Brain pericyte (primary cell): ENCODE measurements at regions not wholly inside any gene's neighbourhood (a gene's known extent, or its start where the extent isn't known, plus 50 kb on each side); places are given as distances from the start of the nearest gene placed in this dataset.

Experiments used
- DNase-seq: peaks from one replicate; pipeline ENCODE4 v3.0.0-alpha.2; 2012; ENCODE audit warnings: low read depth, low spot score

DNA sequence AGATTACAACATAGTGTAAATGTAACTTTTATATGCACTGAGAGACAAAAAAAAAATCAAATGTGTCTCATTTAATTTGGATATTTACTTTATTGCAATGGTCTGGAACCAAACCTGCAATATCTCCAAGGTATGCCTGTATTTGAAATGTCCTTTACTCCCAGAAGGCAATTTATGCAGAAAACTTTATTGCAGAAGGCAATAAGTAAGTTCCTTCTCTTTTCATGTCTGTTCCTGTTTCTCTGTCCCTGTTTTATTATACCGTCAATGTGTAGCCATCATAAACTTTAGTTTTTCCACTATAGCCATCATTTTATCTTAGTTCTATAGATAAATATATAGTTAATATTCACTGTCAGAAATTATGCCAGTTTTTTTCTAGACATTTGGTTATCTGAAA, 513.1 kb upstream of the FAM98A start:
- no peak for DNase-seq

DNA sequence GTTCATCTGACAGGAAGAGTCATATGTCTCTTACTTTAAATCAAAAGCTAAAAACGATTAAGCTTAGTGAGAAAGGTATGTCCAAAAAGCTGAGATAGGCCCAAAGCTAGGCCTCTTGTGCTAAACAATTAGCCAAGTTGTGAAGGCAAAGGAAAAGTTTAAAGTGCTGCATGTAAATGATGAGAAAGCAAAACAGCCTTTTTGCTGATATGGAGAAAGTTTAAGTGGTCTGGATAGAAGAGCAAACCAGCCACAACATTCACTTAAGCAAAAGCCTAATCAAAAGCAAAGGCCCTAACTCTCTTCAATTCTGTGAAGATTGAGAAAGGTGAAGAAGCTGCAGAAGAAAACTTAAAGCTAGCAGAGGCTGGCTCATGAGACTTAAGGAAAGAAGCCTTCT, 511.3 kb upstream of the FAM98A start:
- DNase-seq = no peak

DNA sequence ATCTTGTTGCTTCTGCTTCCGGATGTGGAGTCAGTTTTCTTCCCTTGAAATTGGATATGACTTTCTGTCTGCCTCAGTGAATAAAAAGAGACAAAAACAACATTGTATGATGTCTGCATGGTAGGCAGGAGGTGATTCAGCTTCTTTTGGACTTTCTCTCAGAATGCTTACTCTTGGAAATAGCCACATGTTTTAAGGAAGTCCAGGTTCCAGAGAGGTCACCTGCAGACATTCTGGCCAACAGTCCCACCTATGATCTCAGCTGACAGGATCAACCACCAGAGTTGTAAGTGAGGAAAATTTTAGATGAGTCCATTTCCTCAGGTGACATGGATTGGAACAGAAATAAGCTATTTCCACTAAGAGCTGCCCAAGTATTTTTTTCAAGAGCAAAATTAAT, 508.7 kb upstream of the FAM98A start:
- no peak for DNase-seq

DNA sequence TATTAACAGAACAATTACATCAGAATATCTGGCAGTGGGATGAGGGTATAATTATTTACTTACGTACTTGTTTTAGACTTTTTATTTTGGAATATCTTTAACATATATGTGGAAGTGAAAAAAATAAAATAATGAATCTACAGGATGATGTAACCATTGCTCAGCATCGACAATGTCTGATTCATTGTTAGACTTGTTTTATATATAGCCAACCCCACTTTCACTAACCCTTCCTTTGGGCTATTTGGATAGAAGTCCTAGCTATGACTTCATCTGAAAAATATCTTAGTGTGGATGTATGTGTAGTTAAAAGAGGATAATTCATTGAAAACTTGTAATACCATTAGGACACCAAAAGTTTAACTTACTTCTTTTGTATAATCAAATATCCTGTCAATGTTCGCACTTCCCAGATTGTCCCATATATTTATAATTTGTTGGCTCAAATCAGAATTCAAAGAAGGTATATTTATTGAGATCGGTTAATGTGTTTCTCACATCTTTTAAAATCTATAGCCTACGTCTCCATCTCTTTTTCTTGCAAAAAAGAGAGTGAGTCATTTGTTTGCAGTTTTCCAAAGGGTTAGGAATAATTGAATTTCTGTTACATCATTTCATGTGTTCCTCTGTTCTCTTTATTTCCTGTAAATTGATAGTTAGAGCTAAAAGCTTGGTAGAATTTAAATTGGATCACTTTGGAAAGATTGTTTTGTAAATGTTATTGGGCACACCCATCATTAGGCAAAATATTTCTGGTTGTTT, 506.1 kb upstream of the FAM98A start:
- DNase-seq = no peak

DNA sequence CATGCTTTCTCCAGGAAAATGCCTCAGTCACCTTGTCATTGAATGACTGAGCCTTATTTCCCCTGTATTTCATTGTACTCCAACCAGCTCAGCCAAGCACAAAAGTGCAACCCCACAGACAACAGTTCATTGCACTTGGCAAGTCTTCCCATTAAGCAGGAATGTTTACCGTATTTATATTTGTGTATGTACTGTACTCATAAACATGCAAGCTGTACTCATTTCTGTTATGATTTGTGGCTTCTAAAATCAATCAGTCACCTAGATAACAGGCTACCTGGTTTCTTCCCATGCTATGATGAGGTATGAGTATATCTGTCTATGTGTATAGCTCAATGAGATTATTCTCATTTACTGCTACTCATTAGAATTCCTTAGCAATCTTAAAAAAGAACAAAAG, 505.5 kb upstream of the FAM98A start:
- DNase-seq = no peak

DNA sequence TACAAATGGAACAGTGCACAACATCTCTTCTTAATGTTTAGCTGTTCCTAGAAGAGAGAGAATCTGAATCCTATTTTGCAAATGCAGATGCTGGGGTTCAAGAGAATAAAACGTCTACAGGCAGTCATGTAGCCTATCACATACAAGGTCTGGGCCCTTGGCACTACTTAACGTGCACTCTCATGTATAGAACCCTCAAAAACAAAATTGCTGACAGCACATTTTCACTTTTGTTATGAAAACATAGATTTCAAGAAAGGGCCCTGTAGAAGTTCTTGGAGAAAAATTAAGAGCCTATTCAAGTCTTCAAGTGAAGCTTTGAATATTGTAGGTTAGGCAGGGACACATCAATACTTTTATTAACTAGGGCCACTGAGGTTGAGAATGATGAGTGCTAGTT, 504.3 kb upstream of the FAM98A start:
- no peak for DNase-seq

DNA sequence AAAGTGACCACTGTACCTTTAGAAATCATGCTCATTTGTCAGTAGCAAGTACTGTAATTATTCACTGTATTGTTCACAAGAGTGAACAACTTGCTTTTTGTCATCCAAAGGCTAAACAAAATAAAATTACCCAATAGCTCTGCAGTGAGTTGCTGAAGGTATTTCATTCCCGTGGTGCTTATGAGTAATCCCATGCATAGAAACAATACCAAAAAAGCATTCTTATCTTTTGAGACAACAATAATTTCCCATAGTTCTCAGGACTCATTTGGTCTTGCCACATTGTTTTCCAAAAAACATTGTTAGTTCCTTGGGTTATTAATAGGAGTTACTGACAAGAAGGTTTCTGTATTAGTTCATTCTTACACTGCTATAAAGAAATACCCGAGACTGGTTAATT, 503.2 kb upstream of the FAM98A start:
- DNase-seq = no peak

DNA sequence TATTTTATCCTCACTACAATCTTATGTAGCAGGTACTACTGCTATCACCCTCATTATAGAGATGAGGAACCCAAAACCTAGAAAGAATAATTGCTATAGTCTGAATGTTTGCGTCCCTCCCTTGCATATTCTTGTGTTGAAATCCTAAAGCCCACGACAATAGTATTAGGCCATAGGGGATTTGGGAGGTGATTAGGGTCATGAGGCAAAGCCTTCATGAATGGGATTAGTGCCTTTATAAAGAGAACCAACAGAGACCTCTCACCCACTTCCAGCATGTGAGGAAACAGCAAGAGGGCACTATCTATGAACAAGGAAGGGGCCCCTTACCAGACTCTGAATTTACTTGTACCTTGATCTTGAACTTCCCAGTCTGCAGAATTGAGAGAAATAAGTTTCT, 500.3 kb upstream of the FAM98A start:
- DNase-seq = no peak

DNA sequence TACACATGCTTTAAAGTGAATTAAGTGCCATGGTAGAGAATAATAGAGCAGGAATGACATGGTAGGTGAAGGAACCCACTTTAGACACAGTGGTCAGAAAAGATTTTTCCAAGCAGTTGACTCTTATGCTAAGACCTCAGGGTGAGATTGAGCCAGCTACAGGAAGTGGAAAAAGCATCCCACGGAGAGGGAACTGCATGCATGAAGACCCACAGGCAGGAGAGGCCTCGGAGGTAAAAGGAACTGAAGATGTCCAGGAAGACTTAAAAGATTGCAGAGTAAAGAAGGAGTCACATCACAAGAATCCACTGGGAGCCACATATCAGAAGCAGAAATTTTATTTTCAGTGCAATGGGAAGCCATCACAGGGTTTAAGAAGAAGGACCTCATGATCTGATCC, 499.2 kb upstream of the FAM98A start:
- no peak for DNase-seq

DNA sequence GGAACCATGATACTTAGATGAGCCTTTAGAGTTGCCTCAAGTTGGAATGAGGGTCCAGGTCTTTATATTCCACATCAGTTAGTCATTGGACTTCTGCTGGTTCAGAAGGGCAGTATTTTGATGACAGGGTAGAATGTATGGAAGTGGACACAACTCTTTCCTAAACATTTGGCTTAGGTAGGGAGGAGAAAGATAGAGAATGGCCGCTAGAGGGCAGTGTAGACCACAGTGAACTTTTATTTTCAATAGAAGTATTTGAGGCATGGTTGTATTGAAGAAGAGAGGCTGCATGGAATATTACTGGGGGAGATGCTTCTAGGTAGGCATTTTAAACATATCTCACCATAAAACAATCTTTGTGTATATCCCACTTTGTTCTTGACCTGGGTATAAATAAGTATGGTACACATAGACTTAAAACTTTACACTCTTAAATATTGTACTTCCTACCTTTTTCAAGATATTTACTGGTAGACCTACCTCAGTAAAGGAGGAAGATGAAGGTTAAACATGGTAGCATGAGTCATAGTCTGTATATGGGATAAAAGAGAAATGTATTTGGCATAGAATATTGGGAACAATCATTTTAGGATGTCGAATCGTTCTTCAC, 497.6 kb upstream of the FAM98A start:
- DNase-seq = no peak

DNA sequence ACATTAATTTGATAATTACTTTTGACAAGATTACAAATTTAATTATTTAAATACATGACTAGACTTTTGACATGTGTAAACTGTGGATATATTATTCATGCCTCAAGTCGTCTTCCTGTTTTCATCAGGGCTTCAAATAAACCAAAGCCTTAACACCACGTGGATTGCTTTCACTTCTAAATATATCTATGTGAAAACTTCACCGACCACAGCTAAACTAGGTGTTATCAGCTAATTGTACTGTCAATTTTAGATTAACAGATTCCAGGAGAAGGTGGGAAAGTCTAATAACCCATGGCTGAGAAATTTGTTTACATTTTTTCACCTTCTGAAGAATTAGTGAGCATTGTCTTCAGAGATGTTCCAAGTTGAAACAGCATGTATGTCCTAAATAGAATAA, 494.7 kb upstream of the FAM98A start:
- DNase-seq = no peak

DNA sequence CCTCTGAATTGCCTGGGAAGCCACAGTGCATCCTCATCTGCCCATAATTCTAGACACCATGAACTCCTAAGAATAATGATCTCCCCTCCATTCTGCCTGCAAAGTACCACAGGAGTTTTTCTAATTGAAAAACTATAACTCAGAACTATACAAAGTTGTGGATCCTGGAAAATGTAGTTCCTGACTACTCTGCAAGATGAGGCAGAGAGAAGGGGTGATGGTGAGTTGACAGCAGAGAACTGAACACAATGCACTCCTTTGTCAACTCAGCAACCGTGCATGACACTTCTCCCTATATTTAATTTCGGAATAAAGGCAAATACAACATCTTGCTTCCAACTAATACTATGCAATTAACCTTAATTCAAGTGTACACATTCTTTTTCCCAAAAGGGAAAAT, 471.1 kb upstream of the FAM98A start:
- DNase-seq = no peak

DNA sequence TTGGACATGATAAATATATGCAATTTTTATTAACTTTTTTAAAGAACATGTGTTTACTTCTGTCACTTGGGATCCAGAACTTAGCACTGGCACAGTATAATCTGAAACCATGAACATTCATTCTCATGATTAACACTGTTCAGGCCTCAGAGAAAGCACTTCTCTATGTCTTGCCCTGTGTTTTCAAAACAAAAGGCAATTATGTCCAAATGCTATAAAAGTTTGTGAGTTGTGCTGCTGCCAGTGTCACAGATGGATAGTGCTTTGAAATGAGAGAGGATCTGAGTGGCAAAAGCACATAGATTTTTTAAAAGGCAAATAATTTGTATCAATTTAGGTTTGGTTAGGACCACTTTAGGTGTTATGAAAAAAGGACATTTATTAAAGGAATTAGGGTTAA, 470.5 kb upstream of the FAM98A start:
- DNase-seq = no peak

DNA sequence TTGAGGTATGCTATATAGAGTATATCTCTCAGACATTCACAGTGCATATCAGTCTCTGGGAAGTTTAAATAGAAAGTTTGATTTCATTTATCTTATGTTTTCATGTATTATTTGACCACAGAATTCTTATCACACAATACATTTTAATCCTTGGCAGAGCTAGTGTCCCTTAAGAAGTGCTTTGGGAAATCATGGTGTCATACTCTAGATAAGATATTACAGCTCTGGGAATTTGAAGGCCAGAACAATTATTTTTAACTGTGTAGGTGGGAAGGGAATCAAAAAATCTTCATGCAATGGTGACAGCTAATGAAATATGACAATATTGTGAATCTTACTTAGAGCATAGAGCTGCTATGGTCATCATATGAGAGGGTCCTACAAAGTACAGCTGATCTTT, 451.3 kb upstream of the FAM98A start:
- DNase-seq = no peak

DNA sequence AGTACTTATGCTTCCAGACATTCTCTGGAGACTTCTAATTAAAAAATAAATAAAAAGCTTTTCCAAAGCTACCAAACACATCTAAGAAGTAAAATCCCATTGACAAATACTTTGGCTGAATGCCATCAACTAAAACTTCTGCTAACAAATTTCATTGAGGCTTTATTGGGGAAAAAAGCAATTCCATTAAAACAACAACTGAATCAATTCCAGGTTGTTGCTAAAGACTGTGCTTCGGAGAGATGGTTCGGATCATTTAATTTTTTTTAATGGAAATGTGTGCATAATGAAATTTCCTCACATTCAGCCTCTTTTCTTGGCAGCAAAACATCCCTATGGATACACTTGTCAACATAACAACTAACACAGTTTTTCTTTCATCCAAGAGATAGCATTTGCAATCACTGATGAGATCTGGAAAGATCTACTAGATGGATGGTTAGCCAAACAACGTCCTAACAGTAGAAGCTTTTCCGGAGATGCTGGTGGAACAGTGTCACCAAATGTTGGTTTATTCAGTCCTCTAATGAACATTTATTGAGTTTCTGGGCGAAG, 446.1 kb upstream of the FAM98A start:
- DNase-seq = no peak

DNA sequence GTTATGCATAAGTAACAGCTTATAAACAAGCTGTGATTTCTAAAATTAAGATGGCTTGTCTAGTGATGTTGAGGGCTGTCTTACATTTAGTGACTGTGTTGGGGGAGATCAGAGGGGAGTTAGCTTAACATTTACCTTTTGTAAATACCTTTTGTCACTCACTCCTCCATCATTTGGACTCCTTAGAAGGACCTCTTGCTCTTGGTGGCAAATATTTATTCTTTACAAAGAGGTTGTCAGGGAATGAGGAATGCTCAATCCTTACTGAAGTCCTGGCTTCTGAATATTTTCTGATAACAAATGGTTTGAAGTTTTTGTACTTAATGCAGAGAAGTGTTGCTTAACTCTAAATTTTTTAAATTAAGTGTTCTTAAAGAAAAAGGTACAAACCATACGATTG, 438.8 kb upstream of the FAM98A start:
- DNase-seq = no peak

DNA sequence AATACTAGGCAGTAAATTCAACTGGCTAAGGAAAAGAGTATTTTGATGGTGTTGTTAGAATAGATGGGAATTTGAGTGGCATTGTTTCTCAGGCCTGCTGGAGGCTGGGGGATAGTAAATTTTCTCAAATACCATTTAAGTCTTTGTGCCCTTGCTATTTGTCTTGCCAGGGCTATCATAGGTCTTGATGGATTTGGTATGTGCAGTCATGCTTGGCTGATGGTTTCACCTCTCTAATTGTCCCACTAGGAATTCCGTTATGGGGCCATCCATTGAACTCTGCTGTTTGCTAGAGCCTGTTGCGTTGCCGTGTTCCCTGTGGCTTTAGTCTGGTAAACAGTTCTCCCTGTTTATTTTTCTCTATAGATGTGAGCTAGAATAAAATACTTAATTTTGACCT, 438.1 kb upstream of the FAM98A start:
- no peak for DNase-seq

DNA sequence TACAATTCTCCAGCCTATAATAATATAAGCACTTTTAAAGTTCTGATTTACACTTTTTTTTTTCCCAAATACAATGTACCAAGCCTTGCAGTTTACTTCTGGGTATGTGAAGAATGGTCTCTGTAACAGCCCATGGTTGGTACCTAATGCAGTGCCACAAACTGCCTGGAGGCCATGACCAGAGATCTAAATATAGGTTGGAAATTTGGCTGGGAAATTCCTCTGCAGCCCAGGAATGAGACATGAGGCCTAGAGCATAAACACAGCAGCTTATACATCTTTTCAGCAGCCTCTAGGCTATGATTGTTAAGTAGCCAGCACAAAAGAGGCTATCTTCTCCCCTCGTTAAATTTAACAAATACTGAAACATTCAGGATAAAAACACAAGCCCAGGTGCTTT, 432.0 kb upstream of the FAM98A start:
- no peak for DNase-seq

DNA sequence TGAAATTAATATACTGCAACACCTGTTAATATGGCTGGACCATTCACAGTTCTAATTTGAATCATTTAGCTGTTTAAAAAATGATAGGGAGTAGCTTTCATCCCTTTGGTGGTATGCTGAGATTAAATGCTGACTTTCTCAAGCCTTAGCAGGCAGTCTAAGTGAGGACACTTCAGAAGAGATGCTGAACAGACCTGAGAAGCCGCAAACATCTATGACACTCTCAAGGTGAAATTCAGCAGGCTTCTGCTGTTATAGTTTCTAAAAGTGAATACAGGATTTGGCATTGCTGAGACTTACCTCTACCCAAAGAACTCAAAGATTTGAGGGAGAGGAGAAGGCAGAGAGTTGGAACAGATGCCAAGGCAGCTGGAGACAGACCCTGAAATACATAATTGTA, 431.2 kb upstream of the FAM98A start:
- DNase-seq = no peak

DNA sequence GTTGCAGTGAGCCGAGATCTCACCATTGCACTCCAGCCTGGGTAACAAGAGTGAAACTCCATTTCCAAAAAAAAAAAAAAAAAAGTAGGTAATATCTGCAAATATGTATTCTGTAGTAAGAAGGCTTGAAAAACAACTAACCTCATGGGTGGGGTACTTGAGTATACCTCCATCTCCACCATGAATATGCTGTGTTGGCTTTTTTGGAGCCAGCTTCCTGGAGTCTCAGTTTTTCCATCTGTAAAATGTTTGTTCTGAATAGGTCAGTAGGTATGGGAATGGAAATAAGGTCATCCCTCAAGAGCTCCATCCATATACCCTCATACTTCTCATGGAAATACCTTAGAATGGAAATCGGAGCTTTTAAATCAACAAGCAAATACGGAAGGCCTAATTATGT, 430.0 kb upstream of the FAM98A start:
- no peak for DNase-seq

DNA sequence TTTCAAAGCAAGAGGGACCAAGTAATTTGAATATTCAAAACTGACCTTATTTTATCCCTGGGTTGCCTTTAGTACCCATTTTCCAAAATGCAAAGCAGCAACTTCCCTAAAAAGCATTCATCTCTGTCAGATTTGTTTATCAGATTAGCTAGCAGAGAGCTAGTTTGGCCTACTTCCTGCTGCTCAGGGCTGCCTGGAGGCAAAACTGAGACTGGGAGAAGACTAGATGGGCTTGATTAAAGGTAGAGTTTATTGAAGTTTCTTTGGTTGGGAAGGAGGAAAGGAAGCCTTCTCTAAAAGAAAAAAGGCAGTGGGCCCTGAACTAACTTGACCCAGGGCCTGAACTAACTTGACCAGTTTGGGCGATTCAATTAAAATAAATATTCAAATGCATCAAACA, 426.1 kb upstream of the FAM98A start:
- no peak for DNase-seq

DNA sequence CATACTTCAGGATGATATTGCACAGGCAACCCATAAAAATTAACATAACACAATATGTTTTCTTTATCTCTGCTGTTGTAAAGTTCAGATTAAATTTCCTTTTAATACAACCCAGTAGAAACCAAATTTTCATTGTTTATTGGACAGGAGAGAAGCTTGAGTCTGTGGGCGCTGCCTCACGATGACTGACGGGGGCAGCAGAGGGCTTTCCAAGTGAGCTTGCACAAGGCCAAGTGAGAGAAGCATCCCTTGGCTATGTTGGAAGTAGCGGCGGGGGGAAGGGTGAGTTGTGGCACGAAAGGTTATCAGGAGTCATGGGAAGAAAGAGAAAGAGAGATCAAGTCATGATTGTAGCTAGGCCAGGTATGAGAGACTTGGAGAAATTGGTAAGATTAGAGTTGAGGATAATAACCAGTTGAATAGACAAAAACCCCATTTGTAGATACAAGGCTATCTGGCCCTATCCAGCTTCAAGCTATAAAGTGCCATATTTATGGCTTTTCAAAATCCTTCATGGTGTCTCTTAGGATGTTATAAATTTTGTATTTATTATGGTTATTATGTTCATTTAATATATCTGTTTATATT, 413.7 kb upstream of the FAM98A start:
- DNase-seq = no peak

DNA sequence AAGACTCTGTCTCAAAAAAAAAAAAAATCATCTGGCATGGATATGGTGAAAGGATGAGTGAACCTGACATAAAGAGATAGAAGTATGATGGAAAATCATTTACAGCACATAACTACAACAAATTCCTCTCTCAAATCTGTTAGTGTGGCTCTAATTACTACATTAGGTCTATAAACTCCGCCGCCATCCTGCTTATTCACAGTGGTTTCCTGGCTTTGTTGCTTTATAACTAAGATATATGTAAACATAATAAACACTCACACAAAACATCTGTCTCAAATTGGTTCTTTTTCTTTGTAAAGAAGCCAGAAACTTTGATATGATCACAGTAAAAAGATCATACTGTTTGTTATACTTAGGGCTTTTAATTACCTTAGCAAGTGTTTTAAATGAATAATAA, 412.6 kb upstream of the FAM98A start:
- no peak for DNase-seq
